ENCODE measurements at regions not wholly inside any gene's neighbourhood (a gene's known extent, or its start where the extent isn't known, plus 50 kb on each side); places are given as distances from the start of the nearest gene placed in this dataset.
"Not testable (repeated sequence)": the region's sequence is repeated elsewhere in the genome, so short reads cannot be mapped to it uniquely, and the experiment has no call there.

DNA sequence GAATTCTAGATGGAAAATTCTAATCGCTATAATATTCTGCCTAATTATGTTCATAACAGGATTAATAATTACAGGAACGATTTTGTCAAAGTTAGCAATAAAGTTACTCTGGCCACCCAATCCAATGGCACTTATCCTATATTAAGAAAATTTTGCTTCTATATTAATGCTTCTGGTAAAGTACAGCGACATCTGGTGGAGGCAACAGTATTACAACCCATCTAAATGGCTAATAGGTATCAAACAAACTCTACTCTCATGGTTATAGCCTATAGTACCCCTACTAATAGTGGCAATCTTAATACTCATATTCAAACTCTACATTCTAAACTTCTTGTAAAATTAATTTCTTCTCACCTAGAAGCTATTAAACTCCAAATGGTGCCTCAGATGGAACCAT lies 1084.7 kb upstream of the LRRTM1 start:
- Histone ChIP-seq H3K27me3 (ENCODE audit: control insufficient read depth, insufficient read depth, low read length) (no peaks in the 10 kb centered on the region), H3K4me1 (ENCODE audit: control insufficient read depth, insufficient read depth, low read length) (no peaks in the 10 kb centered on the region), H3K4me3 (ENCODE audit: low read length) (no peak overlapping the region), H3K27ac (ENCODE audit: low read length) (no peak overlapping the region), H3K36me3 (ENCODE audit: control insufficient read depth, insufficient read depth, low read length) (no peaks in the 10 kb centered on the region), H3K9me3 (replicated peaks; ENCODE audit: control insufficient read depth, low read depth, low read length) (peaks cover 2% of the 10 kb centered on the region)
- 40% methylated on average over 1 of the region's 3 CpGs for WGBS (ENCODE audit: insufficient coverage)
- DNase-seq, result no peak

DNA sequence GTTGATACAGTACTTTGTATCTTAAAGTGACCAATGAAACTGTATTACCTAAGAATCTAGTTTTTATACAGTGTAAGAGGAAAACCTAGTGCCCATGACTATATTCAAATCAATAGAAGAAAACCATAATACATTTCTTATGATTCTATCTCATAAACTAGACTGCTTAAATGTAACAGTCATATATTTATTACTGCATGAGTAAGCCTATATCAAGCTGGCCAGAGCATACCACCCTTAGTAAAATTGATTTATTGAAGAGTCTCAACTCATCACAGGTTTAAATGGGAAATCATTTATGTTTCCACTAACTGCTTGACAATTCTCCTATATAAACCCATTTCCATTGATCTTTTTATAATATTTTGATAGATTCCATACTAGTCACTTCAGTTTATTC lies 1059.2 kb upstream of the LRRTM1 start:
- Histone ChIP-seq H3K4me1 (ENCODE audit: control insufficient read depth, insufficient read depth, low read length) (no peaks in the 10 kb centered on the region), H3K27ac (ENCODE audit: low read length) (no peak overlapping the region), H3K36me3 (ENCODE audit: control insufficient read depth, insufficient read depth, low read length) (no peaks in the 10 kb centered on the region), H3K4me3 (ENCODE audit: low read length) (no peak overlapping the region), H3K27me3 (ENCODE audit: control insufficient read depth, insufficient read depth, low read length) (no peaks in the 10 kb centered on the region), H3K9me3 (replicated peaks; ENCODE audit: control insufficient read depth, low read depth, low read length) (peaks cover 2% of the 10 kb centered on the region)
- DNase-seq, result no peak

DNA sequence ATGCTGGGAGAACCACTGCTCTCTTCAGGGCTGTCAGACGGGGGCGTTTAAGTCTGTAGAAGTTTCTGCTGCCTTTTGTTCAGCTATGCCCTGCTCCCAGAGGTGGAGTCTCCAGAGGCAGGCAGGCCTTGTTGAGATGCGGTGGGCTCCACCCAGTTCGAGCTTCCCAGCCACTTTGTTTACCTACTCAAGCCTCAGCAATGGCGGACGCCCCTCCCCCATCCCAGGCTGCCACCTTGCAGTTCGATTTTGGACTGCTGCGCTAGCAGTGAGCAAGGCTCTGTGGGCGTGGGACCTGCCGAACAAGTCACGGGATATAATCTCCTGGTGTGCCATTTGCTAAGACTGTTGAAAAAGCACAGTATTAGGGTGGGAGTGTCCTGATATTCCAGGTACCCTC lies 1057.9 kb upstream of the LRRTM1 start:
- H3K4me1 ChIP-seq (ENCODE audit: control insufficient read depth, insufficient read depth, low read length); H3K27ac ChIP-seq (ENCODE audit: low read length); H3K36me3 ChIP-seq (ENCODE audit: control insufficient read depth, insufficient read depth, low read length); H3K27me3 ChIP-seq (ENCODE audit: control insufficient read depth, insufficient read depth, low read length); DNase-seq; H3K4me3 ChIP-seq (ENCODE audit: low read length); H3K9me3 ChIP-seq (replicated peaks; ENCODE audit: control insufficient read depth, low read depth, low read length): not testable (repeated sequence)
- WGBS (ENCODE audit: insufficient coverage), result 89% methylated on average over 10 of the region's 11 CpGs

DNA sequence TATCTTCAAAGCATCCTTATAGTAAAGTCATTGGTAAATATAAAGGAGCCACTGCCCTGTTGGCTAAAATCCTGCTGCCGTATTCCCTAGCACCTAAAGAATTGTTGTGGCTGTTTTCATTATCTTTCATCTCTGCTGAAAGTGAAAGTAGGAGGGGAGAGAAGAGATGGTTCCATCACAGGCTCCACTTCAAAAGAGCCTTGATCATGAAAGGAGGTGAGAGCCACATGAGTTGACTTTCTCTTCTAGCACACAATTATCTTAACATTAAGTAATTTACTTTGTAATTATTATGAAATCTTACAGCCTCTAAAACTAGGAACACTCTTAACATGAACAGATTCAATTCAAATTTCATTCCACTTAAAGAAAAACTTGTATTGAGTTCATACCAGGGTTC lies 1050.9 kb upstream of the LRRTM1 start:
- Histone ChIP-seq H3K36me3 (ENCODE audit: control insufficient read depth, insufficient read depth, low read length) (no peaks in the 10 kb centered on the region), H3K4me3 (ENCODE audit: low read length) (no peak overlapping the region), H3K27me3 (ENCODE audit: control insufficient read depth, insufficient read depth, low read length) (no peaks in the 10 kb centered on the region), H3K4me1 (ENCODE audit: control insufficient read depth, insufficient read depth, low read length) (no peaks in the 10 kb centered on the region), H3K9me3 (replicated peaks; ENCODE audit: control insufficient read depth, low read depth, low read length) (no peaks in the 10 kb centered on the region), H3K27ac (ENCODE audit: low read length) (no peak overlapping the region)
- no peak for DNase-seq
- WGBS (ENCODE audit: insufficient coverage), result no CpG with 5 or more reads among the region's 1 CpG

DNA sequence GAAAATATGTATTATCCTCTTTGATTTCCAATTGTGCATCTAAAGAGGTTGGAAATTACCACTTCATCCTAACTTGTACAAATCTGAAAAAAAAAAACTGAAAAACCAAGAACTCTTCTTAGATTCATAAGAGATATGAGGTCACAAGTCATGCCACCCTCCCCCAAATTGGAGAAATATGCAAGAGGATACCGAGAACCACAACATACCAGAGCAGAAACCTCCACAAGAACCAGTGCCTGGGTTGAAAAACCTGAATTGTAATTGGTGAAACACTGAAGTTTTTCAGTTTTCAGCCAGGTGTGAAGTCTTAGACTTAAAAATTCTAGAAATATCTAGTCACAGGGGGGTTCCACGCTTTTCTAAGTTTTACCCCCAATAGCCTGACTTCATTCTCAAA lies 1029.5 kb upstream of the LRRTM1 start:
- Histone ChIP-seq H3K9me3 (replicated peaks; ENCODE audit: control insufficient read depth, low read depth, low read length) (no peaks in the 10 kb centered on the region), H3K27ac (ENCODE audit: low read length) (no peak overlapping the region), H3K4me1 (ENCODE audit: control insufficient read depth, insufficient read depth, low read length) (no peaks in the 10 kb centered on the region), H3K4me3 (ENCODE audit: low read length) (no peak overlapping the region), H3K36me3 (ENCODE audit: control insufficient read depth, insufficient read depth, low read length) (no peaks in the 10 kb centered on the region), H3K27me3 (ENCODE audit: control insufficient read depth, insufficient read depth, low read length) (no peaks in the 10 kb centered on the region)
- WGBS (ENCODE audit: insufficient coverage), result no CpG with 5 or more reads among the region's 2 CpGs
- no peak for DNase-seq

DNA sequence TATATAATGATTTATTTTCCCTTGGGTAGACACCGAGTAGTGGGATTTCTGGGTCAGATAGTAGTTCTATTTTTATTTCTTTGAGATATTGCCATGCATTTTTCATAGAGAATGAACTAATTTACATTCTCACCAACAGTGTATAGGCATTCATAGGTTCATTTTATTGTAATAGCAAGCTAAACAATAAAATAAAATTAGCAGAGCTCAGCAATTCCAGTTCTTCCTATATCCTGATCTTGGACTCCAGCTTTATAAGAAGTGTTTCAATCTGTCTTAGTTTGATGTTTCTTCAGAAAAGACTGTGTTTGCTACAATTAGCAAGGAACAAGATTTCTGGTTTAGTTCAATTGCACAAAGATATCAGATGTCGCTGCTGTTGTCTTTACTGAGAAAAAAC lies 1024.4 kb upstream of the LRRTM1 start:
- Histone ChIP-seq H3K4me3 (ENCODE audit: low read length) (no peak overlapping the region), H3K36me3 (ENCODE audit: control insufficient read depth, insufficient read depth, low read length) (no peaks in the 10 kb centered on the region), H3K27ac (ENCODE audit: low read length) (no peak overlapping the region), H3K4me1 (ENCODE audit: control insufficient read depth, insufficient read depth, low read length) (no peaks in the 10 kb centered on the region), H3K9me3 (replicated peaks; ENCODE audit: control insufficient read depth, low read depth, low read length) (peaks cover 6% of the 10 kb centered on the region), H3K27me3 (ENCODE audit: control insufficient read depth, insufficient read depth, low read length) (no peaks in the 10 kb centered on the region)
- DNase-seq, result no peak
- no CpG with 5 or more reads among the region's 2 CpGs for WGBS (ENCODE audit: insufficient coverage)

DNA sequence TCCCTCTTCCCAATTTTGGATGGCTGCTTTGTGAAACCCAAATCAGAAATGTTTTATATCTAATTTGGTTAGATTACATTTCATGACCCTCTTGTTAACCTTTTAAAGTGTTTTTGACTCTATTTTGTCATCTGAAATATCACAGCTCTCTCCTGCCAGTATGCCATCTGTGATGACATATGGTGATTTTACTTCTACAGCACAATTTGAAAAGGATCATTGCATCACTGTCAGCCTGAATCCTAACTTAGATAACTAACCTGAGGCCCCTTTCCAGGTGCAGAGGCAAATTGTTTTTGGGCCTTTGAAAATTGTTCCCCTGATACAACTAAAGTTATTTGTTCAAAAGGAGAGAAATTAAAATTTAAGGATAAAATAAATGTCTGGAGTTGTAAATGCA lies 1023.4 kb upstream of the LRRTM1 start:
- no peak for DNase-seq
- H3K36me3 ChIP-seq (ENCODE audit: control insufficient read depth, insufficient read depth, low read length), result no peaks in the 10 kb centered on the region
- no peak overlapping the region for H3K4me3 ChIP-seq (ENCODE audit: low read length)
- H3K27me3 ChIP-seq (ENCODE audit: control insufficient read depth, insufficient read depth, low read length), result no peaks in the 10 kb centered on the region
- peaks cover 6% of the 10 kb centered on the region for H3K9me3 ChIP-seq (replicated peaks; ENCODE audit: control insufficient read depth, low read depth, low read length)
- H3K4me1 ChIP-seq (ENCODE audit: control insufficient read depth, insufficient read depth, low read length), result no peaks in the 10 kb centered on the region
- no peak overlapping the region for H3K27ac ChIP-seq (ENCODE audit: low read length)

DNA sequence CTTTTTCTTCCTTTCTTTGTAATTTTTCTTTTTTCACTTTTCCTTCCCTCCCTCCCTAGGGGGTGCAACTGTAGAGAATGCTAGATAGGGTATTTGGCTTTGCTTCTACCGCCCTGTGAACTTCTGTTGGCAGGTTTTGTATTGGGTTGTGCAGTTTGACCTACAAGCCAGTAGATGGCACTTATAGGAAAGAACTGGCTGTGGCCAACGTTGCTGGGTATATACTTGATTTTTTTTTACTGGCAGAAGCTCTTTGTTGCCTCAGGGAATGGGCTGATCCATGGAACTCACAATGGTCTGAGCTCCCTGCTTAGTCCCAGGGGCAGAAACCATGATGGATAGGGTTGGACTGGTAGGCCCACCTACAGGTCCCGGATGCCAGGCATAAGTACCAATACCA lies 1019.5 kb upstream of the LRRTM1 start:
- no peaks in the 10 kb centered on the region for H3K36me3 ChIP-seq (ENCODE audit: control insufficient read depth, insufficient read depth, low read length)
- 13% methylated on average over 1 of the region's 3 CpGs for WGBS (ENCODE audit: insufficient coverage)
- DNase-seq, result no peak
- no peak overlapping the region for H3K27ac ChIP-seq (ENCODE audit: low read length)
- no peaks in the 10 kb centered on the region for H3K27me3 ChIP-seq (ENCODE audit: control insufficient read depth, insufficient read depth, low read length)
- H3K4me3 ChIP-seq (ENCODE audit: low read length), result no peak overlapping the region
- no peaks in the 10 kb centered on the region for H3K4me1 ChIP-seq (ENCODE audit: control insufficient read depth, insufficient read depth, low read length)
- H3K9me3 ChIP-seq (replicated peaks; ENCODE audit: control insufficient read depth, low read depth, low read length), result peaks cover 6% of the 10 kb centered on the region

DNA sequence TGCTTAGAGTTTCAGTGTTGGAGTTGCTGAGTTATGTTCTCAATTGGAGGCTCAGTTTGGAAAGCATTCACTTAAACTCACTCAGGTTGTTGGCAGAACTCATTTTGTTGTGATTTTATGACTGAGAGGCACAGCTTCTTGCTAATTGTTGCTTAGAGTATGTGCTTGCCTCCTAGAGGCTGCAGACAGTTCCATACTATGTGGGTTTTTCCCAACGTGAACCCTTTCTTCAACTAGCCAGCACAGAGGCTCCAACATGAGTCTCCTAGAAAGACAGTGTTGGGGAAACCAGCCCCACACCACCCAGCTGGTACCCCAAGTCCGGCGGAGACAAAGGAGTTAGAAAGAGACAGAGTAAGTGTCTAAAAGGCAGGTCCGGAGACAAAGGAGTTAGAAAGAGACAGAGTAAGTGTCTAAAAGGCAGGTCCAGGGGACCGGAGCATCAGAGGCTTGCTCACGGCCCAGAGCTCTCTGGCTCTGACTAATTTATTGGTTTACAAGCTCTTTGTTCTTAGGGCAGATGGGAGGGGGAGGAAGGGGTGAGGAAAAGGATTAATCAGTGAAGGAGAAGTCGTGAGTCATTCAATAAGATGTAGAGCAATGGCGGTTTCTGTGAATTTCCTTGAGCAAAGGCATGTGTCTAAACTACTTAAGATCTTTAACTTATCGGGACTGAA lies 999.7 kb upstream of the LRRTM1 start:
- WGBS (ENCODE audit: insufficient coverage), result 34% methylated on average over 9 of the region's 9 CpGs
- peaks cover 3% of the 10 kb centered on the region for H3K9me3 ChIP-seq (replicated peaks; ENCODE audit: control insufficient read depth, low read depth, low read length)
- H3K4me1 ChIP-seq (ENCODE audit: control insufficient read depth, insufficient read depth, low read length), result no peaks in the 10 kb centered on the region
- no peak overlapping the region for H3K27ac ChIP-seq (ENCODE audit: low read length)
- H3K4me3 ChIP-seq (ENCODE audit: low read length), result no peak overlapping the region
- no peak for DNase-seq
- no peaks in the 10 kb centered on the region for H3K27me3 ChIP-seq (ENCODE audit: control insufficient read depth, insufficient read depth, low read length)
- no peaks in the 10 kb centered on the region for H3K36me3 ChIP-seq (ENCODE audit: control insufficient read depth, insufficient read depth, low read length)

DNA sequence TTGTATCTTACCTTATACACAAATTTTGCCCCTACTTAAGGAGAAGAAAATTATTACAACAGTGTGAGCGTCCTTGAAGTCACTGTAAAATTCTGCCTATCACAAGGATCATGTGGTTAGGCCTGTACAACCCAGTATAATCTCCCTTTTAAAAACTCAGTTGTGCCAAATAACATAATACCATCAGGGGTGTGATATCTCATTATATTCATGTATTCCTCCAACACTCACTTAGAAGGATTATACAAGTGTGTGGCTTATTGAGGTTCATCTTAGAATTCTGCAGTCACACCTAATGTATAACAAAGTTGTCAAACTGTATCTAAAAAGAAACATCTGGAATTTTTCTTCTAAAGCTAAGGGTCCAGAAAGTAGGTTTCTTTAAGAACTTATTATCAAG lies 998.8 kb upstream of the LRRTM1 start:
- Histone ChIP-seq H3K9me3 (replicated peaks; ENCODE audit: control insufficient read depth, low read depth, low read length) (peaks cover 3% of the 10 kb centered on the region), H3K27me3 (ENCODE audit: control insufficient read depth, insufficient read depth, low read length) (no peaks in the 10 kb centered on the region), H3K36me3 (ENCODE audit: control insufficient read depth, insufficient read depth, low read length) (no peaks in the 10 kb centered on the region), H3K4me3 (ENCODE audit: low read length) (no peak overlapping the region), H3K4me1 (ENCODE audit: control insufficient read depth, insufficient read depth, low read length) (no peaks in the 10 kb centered on the region), H3K27ac (ENCODE audit: low read length) (no peak overlapping the region)
- WGBS (ENCODE audit: insufficient coverage), result no CpG with 5 or more reads among the region's 1 CpG
- no peak for DNase-seq

DNA sequence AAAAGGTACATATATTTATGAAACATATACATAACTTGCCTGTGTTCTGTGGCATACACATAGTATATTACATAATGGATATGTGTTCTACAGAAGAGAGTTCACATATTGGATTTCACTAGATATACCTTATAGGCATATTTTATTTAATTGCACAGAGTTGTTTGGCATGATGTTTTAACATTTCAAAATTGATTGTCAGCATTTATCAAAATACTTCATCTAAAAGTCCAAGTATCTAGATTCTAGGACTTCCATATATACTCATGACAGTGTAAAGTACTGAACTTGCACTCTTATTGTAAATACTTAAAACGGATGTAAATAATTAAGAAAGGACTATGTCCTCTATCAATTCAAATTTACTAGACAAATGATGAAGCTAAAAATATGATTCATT lies 995.3 kb upstream of the LRRTM1 start:
- H3K4me3 ChIP-seq (ENCODE audit: low read length), result no peak overlapping the region
- no peaks in the 10 kb centered on the region for H3K4me1 ChIP-seq (ENCODE audit: control insufficient read depth, insufficient read depth, low read length)
- peaks cover 3% of the 10 kb centered on the region for H3K9me3 ChIP-seq (replicated peaks; ENCODE audit: control insufficient read depth, low read depth, low read length)
- H3K36me3 ChIP-seq (ENCODE audit: control insufficient read depth, insufficient read depth, low read length), result no peaks in the 10 kb centered on the region
- DNase-seq, result no peak
- no peaks in the 10 kb centered on the region for H3K27me3 ChIP-seq (ENCODE audit: control insufficient read depth, insufficient read depth, low read length)
- no CpG with 5 or more reads among the region's 1 CpG for WGBS (ENCODE audit: insufficient coverage)
- no peak overlapping the region for H3K27ac ChIP-seq (ENCODE audit: low read length)
